Keratinocyte (primary cell): ENCODE measurements at regions not wholly inside any gene's neighbourhood (a gene's known extent, or its start where the extent isn't known, plus 50 kb on each side); places are given as distances from the start of the nearest gene placed in this dataset.

Experiments
- DNase-seq: peaks from one replicate; pipeline ENCODE4 v3.0.0-alpha.2; 2011; ENCODE audit warnings: low read depth, missing footprints, low spot score
- FAIRE-seq: peaks from 2 replicates; lab custom pipeline; 2011; peaks lifted over from hg19 to GRCh38; lab: Jason Lieb, UNC
- H2AFZ ChIP-seq: 2 replicates; pipeline ENCODE4 v1.6.0; 2012; ENCODE audit warnings: low read length, control low read depth, inconsistent platforms; ENCODE audit not compliant: control insufficient read depth
- H3K27ac ChIP-seq: 2 replicates; pipeline ENCODE4 v1.5.1; 2011; ENCODE audit warnings: low read length; ENCODE audit not compliant: control insufficient read depth, insufficient read depth
- H3K27me3 ChIP-seq: 3 replicates; pipeline ENCODE4 v1.6.0; 2011; ENCODE audit warnings: low read length; ENCODE audit not compliant: control insufficient read depth, insufficient read depth; ENCODE audit errors: extremely low read depth
- H3K36me3 ChIP-seq, 2 experiments: 2 replicates in 1 of 2; 3 replicates in 1 of 2; pipeline ENCODE4 v1.5.1; 2011; ENCODE audit warnings: low read length in 2 of 2, mild to moderate bottlenecking in 1 of 2; ENCODE audit not compliant: control insufficient read depth in 2 of 2, insufficient read depth in 2 of 2; ENCODE audit errors: extremely low read depth in 1 of 2
- H3K4me1 ChIP-seq: 3 replicates; pipeline ENCODE4 v1.5.1; 2011; ENCODE audit warnings: low read length; ENCODE audit not compliant: control insufficient read depth, insufficient read depth; ENCODE audit errors: extremely low read depth
- H3K4me2 ChIP-seq: 3 replicates; pipeline ENCODE4 v1.6.0; 2011; ENCODE audit warnings: low read depth, low read length; ENCODE audit not compliant: control insufficient read depth, insufficient read depth; ENCODE audit errors: extremely low read depth
- H3K4me3 ChIP-seq, 3 experiments: fragments of 200-600 bp in 1 of 3; sonication (generic) in 1 of 3; 2 replicates in 2 of 3; 3 replicates in 1 of 3; pipeline ENCODE4 v1.5.1; 2011 to 2016; ENCODE audit warnings: low read length in 3 of 3, mild to moderate bottlenecking in 3 of 3, control low read depth in 2 of 3, inconsistent platforms in 1 of 3, low read depth in 1 of 3, mixed read lengths in 1 of 3, mixed run types in 1 of 3, moderate library complexity in 1 of 3; ENCODE audit not compliant: control insufficient read depth in 2 of 3, insufficient read depth in 2 of 3; ENCODE audit errors: extremely low read depth in 1 of 3
- H3K79me2 ChIP-seq: 2 replicates; pipeline ENCODE4 v1.6.0; 2012; ENCODE audit warnings: low read length; ENCODE audit not compliant: control insufficient read depth, insufficient read depth
- H3K9ac ChIP-seq: 3 replicates; pipeline ENCODE4 v1.6.0; 2011; ENCODE audit warnings: low read length; ENCODE audit not compliant: control insufficient read depth, insufficient read depth; ENCODE audit errors: extremely low read depth
- H3K9me1 ChIP-seq: 3 replicates; pipeline ENCODE4 v1.6.0; 2011; ENCODE audit warnings: low read length; ENCODE audit not compliant: control insufficient read depth, insufficient read depth; ENCODE audit errors: extremely low read depth
- H3K9me3 ChIP-seq: 2 replicates; pipeline ENCODE4 v1.5.1; 2012; ENCODE audit warnings: low read depth, low read length; ENCODE audit not compliant: control insufficient read depth
- H4K20me1 ChIP-seq: 3 replicates; pipeline ENCODE4 v1.6.0; 2011; ENCODE audit warnings: low read length; ENCODE audit not compliant: control insufficient read depth, insufficient read depth; ENCODE audit errors: extremely low read depth
- CTCF ChIP-seq, 3 experiments: IDR thresholded peaks in 1 of 3; conservative IDR thresholded peaks in 1 of 3; optimal IDR thresholded peaks in 1 of 3; 2 replicates in 2 of 3; 3 replicates in 1 of 3; pipeline versions ENCODE3 to v1.5.1; 2011; ENCODE audit warnings: low read length in 3 of 3, mild to moderate bottlenecking in 3 of 3, moderate library complexity in 2 of 3, control low read depth in 1 of 3, inconsistent platforms in 1 of 3; ENCODE audit not compliant: insufficient read depth in 2 of 3; ENCODE audit errors: extremely low read depth in 1 of 3
- EZH2 ChIP-seq: IDR thresholded peaks from one replicate; pipeline ENCODE4 v1.6.1; 2012; ENCODE audit warnings: inconsistent platforms, mild to moderate bottlenecking, low read length, moderate library complexity
- dilution Hi-C: fragments of 300-500 bp; cut with MboI; formaldehyde crosslinking; loops from one replicate; pipeline ENCODE4 v1.7.0; 2020; ENCODE audit warnings: low sequenced_read_pairs; ENCODE audit not compliant: extremely low pct_ligation_motif_present

GRCh38 chr18:32607816-32608215, 137.1 kb upstream of the GAREM1 start:
- dilution Hi-C loops: no loop called here
- Histone ChIP-seq H3K4me3 (no peak overlapping the region), H4K20me1 (no peaks in the 10 kb centered on the region), H3K27ac (no peak overlapping the region), H3K27me3 (no peaks in the 10 kb centered on the region), H3K36me3 (no peaks in the 10 kb centered on the region), H3K79me2 (no peaks in the 10 kb centered on the region), H3K9me3 (no peaks in the 10 kb centered on the region), H3K4me1 (no peaks in the 10 kb centered on the region), H3K9ac (no peak overlapping the region), H2AFZ (no peak overlapping the region), H3K4me2 (no peak overlapping the region), H3K9me1 (no peaks in the 10 kb centered on the region)
- no peak for TF ChIP-seq EZH2
- TF ChIP-seq CTCF (optimal IDR thresholded peaks at IDR 0.05 in 1 of 3, IDR thresholded peaks at IDR 0.05 in 1 of 3, conservative IDR thresholded peaks at IDR 0.05 in 1 of 3; ENCODE audit: extremely low read depth in 1 of 3, insufficient read depth in 2 of 3, low read length in 3 of 3): no peak
- DNase-seq (no peak), FAIRE-seq (no peak)

- H3K27ac ChIP-seq: no peak overlapping the region
- H4K20me1 ChIP-seq: no peaks in the 10 kb centered on the region
- dilution Hi-C loops: no loop called here
- no peak overlapping the region for H3K4me3 ChIP-seq
- no peaks in the 10 kb centered on the region for H3K9me1 ChIP-seq
- no peaks in the 10 kb centered on the region for H3K9me3 ChIP-seq
- DNase-seq (no peak), FAIRE-seq (no peak)
- TF ChIP-seq CTCF (optimal IDR thresholded peaks at IDR 0.05 in 1 of 3, IDR thresholded peaks at IDR 0.05 in 1 of 3, conservative IDR thresholded peaks at IDR 0.05 in 1 of 3; ENCODE audit: extremely low read depth in 1 of 3, insufficient read depth in 2 of 3, low read length in 3 of 3) (no peak), EZH2 (no peak)
- no peaks in the 10 kb centered on the region for H3K36me3 ChIP-seq
- no peak overlapping the region for H3K4me2 ChIP-seq
- no peaks in the 10 kb centered on the region for H3K27me3 ChIP-seq
- H3K79me2 ChIP-seq: no peaks in the 10 kb centered on the region
- H3K4me1 ChIP-seq: no peaks in the 10 kb centered on the region
- no peak overlapping the region for H2AFZ ChIP-seq
- H3K9ac ChIP-seq: no peak overlapping the region
Observed at GRCh38 chr18:32598144-32598543, 127.5 kb upstream of the GAREM1 start.
